ENCODE measurements at regions not wholly inside any gene's neighbourhood (a gene's known extent, or its start where the extent isn't known, plus 50 kb on each side); places are given as distances from the start of the nearest gene placed in this dataset.
"Not testable (repeated sequence)": the region's sequence is repeated elsewhere in the genome, so short reads cannot be mapped to it uniquely, and the experiment has no call there.

GRCh38 chr12:46487567-46488131 is 115.1 kb upstream of the SLC38A2 start:
- peak; percentile 64 for DNase-seq

DNA sequence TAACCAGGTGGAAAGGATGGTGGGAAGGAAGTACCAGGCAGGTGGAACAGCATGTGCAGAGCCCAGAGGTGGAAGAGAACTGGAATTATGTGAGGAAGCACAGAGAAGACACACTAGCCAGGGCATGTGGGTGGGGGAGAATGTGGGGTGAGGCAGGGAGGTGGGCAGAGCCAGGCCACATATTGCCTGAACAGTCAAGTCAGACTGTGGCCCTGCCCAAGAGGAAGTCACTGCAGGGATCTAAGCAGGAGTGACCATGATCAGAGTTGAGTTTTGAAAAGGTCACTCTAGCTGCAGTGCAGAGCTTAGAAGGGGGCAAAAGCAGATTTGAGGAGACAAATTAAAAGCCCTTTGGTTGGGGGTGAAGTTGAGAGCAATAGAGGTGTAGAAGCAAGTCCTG is 114.0 kb upstream of the SLC38A2 start:
- DNase-seq, result peak; percentile 35

GRCh38 chr12:46485853-46486252 is 113.3 kb upstream of the SLC38A2 start:
- no peak for DNase-seq

- DNase-seq, result no peak
Measured at GRCh38 chr12:46484396-46485061, 112.0 kb upstream of the SLC38A2 start.

DNA sequence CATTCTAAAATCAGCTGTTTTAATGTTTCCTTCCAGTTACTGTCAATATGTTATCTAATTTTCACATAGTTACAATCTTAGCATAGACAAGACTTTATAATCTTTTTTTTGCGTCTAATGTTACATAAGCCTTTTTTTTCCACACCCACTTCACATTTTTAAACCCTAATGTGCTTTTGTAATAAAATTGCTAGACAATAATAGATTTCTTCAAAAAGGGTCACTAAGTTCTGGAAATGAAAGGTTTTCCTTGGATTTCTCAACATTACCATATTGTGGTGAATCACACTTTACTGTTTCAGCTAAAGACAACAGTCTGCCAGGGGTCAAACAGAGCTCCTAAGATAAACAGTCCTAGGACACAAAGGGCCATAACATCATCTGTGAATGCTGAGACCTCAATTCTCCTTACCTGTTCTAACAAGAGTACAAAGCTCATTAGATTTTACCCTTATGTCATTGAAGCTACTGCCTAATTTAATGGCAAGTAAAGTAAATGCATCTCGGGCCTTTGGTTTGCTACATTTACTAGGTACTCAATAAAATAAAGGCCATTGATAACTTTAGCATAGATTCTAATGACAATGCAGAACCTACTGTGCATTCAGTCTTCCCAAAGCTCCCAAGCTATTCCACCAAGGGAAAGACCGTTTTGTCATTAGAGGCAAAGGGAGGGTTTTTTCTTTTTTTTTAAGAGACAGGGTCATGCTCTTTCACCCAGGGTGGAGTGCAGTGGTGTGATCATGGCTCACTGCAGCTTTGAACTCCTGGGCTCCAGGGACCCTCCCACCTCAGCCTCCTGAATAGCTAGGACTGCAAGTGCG is 111.2 kb upstream of the SLC38A2 start:
- peak; percentile 47 for DNase-seq

- no peak for DNase-seq
Measured at GRCh38 chr12:46480724-46481123, 108.2 kb upstream of the SLC38A2 start.

GRCh38 chr12:46480316-46480715 is 107.7 kb upstream of the SLC38A2 start:
- no peak for DNase-seq

DNA sequence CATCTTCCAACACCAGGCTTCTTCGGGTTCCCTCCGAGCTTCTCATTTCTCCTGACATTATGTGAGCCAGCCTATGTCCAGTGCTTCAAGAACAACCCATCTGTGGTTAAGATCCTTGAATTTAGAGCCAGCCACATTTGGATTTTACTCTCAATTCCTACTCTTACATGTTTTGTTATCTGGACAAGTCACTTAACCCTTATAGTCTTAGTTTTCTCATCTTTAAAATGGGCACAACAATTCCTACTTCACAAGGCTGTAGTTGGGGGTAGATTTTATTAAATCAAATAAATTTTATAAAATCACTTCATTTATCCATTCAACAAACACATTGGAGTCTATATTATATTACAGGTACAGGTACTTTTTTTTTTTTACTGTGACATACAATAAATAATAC is 105.5 kb upstream of the SLC38A2 start:
- DNase-seq, result no peak

- no peak for DNase-seq
Measured at GRCh38 chr12:46477541-46477940, 105.0 kb upstream of the SLC38A2 start.

DNA sequence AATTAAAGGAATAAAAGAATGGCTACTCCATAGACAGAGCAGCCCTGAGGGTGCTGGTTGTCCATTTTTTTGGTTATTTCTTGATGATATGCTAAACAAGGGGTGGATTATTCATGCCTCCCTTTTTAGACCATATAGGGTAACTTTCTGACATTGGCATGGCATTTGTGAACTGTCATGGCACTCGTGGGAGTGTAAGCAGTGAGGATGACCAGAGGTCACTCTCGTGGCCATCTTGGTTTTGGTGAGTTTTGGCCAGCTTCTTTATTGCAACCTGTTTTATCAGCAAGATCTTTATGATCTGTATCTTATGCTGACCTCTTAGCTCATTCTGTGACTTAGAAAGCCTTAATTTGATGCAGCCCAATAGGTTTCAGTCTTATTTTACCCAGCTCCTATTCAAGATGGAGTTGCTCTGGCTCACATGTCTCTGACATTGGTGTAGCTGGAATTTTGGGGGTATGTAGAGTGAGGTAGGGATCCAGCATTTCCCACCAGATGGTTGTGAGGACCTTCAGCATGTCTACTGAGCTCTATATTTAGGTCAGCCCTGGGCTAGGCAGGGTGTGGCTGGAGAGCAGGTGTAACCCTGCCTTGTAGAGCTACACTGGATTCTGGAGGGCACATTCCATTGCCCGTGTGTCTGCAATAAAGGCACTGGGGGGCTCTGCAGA is 103.5 kb upstream of the SLC38A2 start:
- DNase-seq, result no peak

DNA sequence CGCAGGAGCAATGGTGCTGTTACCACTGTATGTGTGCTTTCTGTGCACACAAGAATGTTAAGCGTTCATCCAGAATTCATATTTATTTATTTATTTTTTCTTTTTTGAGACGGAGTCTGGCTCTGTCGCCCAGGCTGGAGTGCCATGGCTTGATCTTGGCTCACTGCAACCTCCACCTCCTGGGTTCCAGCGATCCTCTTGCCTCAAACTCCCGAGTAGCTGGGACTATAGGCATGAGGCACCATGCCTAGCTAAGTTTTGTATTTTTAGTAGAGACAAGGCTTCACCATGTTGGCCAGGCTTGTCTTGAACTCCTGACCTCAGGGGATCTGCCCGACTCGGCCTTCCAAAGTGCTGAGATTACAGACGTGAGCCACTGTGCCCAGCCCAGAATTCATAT is 101.8 kb upstream of the SLC38A2 start:
- not testable (repeated sequence) for DNase-seq

DNA sequence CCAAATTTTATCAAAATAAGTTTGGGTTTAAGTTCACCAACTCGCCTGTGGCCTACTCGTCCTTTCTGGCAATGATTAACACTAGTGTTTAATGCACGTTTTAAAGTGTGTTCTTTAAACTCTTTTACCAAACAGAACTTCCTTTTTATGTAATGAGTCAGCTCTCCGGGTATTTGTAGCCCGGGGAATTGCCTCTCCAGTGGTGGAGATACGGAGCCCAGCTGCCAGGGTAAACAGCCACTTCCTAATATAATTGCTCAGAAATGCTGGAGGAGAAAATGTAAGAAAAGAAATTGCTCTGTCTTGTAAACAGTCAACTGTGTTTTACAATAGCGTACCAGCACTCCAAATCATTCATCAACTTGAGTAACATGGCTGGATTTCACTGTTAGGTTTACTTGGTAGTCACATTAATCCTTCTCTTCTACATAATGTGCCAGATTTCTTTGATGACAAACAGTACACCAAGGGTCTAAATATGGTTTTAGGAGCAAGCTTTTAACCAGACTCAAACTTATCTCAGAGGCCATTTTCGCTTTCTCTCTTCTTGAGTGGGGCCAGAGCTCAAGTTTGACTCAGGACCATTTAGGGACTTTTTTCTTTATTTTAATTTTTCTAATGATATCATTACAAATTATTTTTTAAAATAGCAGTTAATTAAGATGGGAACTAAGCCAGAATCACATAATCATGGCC is 101.2 kb upstream of the SLC38A2 start:
- peak; percentile 86 for DNase-seq

DNA sequence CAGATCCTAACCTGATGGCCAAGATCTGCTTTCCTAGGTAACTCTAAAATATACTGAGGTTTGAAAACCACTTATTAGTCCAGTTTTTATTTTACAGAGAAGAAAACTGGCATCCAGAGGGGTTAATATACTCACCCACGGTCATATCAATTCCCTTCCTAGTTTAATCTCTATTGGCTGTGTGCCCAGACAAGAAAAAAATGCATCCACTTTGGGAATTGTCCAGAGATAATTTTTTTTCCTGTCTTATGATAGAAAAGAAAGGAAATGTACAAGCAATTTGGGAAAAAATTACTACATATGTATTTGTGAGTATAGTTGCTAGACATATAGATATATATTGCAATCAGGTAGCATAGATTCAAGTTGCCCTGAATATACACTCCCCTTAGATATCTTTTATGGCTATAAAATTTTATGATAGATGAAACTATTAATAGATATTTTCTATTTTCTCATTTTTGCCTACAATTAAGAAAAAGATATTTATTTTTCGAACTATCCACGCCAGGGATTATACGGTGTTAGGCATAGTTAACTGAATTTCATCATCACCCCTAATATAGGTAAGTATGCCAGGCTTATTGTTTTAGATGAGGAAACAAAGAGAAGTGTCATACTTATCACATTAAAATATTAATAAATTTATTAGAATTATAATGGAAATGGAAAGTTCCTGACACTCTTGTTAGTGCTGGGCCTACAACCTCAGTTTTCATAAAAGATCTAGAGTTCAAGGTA is 100.5 kb upstream of the SLC38A2 start:
- no peak for DNase-seq

DNA sequence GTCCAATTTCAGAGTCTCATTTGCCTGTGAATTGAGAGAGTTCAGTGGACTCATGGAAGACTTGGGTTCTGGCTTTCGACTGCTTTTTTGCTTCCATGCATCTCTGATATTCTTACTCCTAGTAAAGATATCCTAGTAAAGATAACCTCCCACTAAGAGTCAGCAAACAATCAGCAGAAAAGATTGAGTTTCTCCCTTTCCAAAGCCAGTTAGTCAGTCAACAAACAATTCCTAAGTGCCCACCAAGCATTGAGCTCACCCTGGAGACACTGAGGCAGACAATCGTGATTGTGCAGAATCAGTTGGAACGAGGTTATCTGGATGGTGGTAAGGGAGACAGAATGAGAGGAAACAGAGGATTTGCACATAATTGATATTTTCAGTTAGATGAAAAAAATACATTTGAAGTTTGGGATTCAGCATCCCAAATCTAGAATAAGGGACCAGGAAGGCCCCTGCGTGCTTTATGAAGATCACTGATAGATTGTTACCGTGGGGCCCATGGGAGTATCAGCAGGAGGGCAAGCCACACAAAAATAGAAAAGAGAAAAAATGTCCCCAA is 99.7 kb upstream of the SLC38A2 start:
- no peak for DNase-seq

- DNase-seq, result no peak
Measured at GRCh38 chr12:46471404-46471803, 98.8 kb upstream of the SLC38A2 start.

- DNase-seq, result no peak
Measured at GRCh38 chr12:46470975-46471374, 98.4 kb upstream of the SLC38A2 start.

DNA sequence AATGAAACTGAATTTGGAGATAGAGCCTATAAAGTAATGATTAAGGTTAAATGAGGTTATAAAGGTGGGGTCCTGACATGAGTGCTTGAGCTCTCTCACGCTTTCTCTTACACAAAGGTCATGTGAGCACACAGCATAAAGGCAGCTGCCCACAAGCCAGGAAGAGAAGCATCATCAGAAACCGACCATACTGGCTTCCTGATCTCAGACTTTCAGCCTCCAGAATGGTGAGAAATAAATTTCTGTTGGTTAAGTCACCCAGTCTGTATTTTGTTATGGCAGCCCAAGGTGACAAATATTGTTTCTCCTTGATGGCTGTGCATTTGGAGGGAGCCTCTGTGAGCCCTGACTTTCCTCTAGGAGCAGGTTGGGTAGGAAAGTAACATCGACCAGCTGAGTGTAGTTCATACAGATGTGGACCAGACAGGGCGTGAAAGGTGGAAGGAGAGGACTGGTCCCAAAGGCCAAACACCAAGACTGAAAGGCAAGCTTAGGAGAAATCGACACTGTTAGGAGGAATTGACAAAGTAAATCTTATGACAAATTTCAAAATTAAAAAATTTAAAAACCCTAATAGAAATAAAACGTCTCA is 97.6 kb upstream of the SLC38A2 start:
- DNase-seq, result peak; percentile 56

DNA sequence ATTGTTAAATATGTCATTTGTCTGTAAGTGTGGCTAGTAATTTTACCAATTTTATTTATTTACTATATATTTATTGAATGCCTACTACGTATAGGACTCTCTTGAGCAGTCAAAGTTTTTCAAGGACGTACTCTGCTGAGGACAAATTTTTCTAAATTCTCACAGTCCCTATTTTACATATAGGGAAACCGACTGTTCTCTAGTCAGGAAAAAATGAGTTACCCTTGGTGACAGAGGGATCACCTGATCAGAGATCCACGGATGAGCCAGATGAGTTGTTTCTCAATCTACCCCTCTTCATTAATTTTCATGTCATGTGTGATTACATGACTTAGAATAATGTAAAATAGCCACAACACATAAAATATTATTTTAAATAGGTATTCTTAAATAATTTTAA is 96.2 kb upstream of the SLC38A2 start:
- no peak for DNase-seq

DNA sequence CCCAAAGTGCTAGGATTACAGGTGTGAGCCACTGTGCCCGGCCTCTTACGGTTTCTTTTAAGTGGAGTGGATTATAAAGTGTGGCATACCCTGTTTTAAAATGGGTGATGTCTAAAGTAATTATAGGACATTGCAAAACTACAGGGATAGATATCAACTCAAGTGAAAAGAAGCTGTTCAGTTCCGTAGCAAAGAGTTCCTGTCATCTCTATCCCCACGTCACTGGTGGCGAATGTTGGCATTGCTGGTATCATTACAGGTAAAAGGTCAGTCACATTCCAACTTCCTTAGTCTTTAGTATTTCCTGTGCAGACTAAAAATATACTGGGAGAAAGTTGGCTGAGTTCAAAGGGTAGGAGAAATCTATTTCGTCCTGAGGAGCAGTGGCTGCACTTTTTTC is 95.6 kb upstream of the SLC38A2 start:
- DNase-seq, result no peak

DNA sequence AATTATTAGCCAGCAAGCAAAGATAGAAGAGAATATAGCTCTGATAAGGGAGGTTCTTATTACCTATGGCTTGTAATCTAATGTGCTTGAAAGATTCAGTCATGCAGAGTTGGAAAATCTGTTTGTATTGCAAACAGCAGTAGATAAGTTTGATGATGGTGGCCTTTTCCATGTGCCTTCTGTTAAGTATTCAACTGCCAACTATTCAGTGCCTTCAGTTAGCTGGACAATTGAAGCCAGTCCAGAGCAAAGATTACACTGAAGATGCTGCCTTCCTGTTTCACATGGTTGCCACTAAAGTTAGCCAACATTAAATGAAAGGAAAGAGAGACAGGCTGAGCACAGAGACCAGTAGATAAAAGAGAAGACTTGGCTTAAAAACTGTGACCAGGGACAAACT is 92.7 kb upstream of the SLC38A2 start:
- DNase-seq, result no peak

DNA sequence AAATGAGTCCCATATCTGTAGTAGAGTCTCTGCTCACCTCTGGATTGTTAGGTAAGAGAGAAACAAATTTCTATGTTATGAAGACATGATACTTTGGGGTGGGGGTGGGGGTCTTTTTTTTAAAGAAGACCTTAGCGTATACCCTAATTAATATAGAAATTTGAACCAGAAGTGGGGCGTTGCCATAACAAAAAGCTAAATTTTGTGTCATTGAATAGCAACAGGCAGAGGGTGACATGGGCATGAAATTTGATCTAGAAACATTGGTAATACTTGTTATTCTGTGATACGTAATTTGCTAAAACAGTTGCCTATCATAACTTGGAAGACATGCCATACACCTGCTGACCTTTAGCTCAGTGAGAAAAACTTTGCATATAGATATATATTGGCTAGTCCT is 92.3 kb upstream of the SLC38A2 start:
- DNase-seq, result no peak

Data from inflammatory macrophage treated with lipopolysaccharide for 4 hours (primary cell).